ENCODE measurements at regions not wholly inside any gene's neighbourhood (a gene's known extent, or its start where the extent isn't known, plus 50 kb on each side); places are given as distances from the start of the nearest gene placed in this dataset.

GRCh38 chr6:169339731-169340309 is 86.2 kb upstream of the THBS2 start:
- H3K4me3 ChIP-seq (ENCODE audit: low read depth, low read length) = no peak overlapping the region
- no peak for TF ChIP-seq CTCF (IDR thresholded peaks at IDR 0.05; ENCODE audit: low read depth, low read length)

- H3K4me3 ChIP-seq (ENCODE audit: low read depth, low read length) = no peak overlapping the region
- no peak for TF ChIP-seq CTCF (IDR thresholded peaks at IDR 0.05; ENCODE audit: low read depth, low read length)
These were observed 85.4 kb upstream of the THBS2 start for GRCh38 chr6:169339025-169339424.

- TF ChIP-seq CTCF (IDR thresholded peaks at IDR 0.05; ENCODE audit: low read depth, low read length) = no peak
- H3K4me3 ChIP-seq (ENCODE audit: low read depth, low read length) = no peak overlapping the region
These were observed 84.3 kb upstream of the THBS2 start for GRCh38 chr6:169337886-169338445.

- TF ChIP-seq CTCF (IDR thresholded peaks at IDR 0.05; ENCODE audit: low read depth, low read length) = no peak
These were observed 81.7 kb upstream of the THBS2 start for GRCh38 chr6:169335301-169335700.

GRCh38 chr6:169332250-169332649 is 78.6 kb upstream of the THBS2 start:
- no peak for TF ChIP-seq CTCF (IDR thresholded peaks at IDR 0.05; ENCODE audit: low read depth, low read length)
- no peak overlapping the region for H3K4me3 ChIP-seq (ENCODE audit: low read depth, low read length)

More at GRCh38 chr6:169335301-169335700, 81.7 kb upstream of the THBS2 start:
- no peak overlapping the region for H3K4me3 ChIP-seq (ENCODE audit: low read depth, low read length)

GRCh38 chr6:169328112-169328801 is 74.6 kb upstream of the THBS2 start:
- 0 out of 2 replicates have a peak, but pooled peaks have one; percentile 9 for TF ChIP-seq CTCF (IDR thresholded peaks at IDR 0.05; ENCODE audit: low read depth, low read length)
- no peak overlapping the region for H3K4me3 ChIP-seq (ENCODE audit: low read depth, low read length)
